ENCODE measurements at regions not wholly inside any gene's neighbourhood (a gene's known extent, or its start where the extent isn't known, plus 50 kb on each side); places are given as distances from the start of the nearest gene placed in this dataset.

DNA sequence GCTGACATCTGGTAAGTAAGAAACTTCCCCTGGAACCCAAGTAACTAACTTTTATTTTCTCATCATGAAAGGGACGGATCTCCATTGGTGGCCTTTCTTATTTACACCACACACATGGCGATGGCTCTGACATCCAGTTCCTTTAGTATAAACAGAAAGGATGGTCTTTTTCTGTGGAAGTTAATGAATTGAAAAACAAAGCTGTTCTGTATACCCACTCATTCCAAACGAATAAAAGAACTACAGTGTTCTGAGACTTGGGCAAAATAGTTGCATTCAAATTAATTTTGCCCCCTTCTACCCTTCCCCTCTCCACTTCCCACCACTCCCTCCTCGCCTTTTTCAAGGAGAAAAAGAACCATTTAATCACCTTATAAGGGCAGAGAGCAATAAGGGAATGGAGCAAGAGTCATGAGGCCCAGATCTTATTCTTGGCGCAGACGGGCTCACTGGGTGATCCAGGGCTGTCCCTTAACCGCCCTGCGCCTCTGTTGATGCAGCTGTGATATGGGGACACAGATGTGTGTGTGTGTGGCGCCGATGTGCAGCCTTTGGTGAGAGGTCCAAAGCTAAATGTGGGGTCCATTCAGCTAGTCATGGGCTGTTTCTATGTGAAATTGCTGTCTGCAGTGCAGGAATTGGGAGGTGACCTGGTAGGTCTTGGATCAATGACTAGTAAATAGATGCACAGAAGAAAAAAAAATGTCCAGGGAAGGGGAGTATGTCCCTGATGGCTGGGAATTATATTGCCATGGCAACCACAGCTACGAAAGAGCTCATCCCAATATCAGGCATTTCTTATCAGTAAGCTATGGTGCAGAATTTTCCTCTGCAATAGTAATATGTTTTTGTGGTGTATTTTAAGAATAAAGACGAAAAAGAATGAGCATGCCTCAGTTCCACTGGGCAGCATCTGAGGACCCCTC is 141.5 kb upstream of the ERCC6L2 start:
- DNase-seq (no peak), ATAC-seq (no peak)
- no peaks in the 10 kb centered on the region for H3K9me2 ChIP-seq (replicated peaks; ENCODE audit: low read length)
- H3K4me3 ChIP-seq (ENCODE audit: low read length) = no peak overlapping the region
- no peak overlapping the region for H2AFZ ChIP-seq (ENCODE audit: low read length)
- ChIA-PET CTCF (no interaction called here), POLR2A (ENCODE audit: unreplicated experiment) (no interaction called here)
- H3K4me2 ChIP-seq (ENCODE audit: low read length) = no peak overlapping the region
- no peaks in the 10 kb centered on the region for H3K79me2 ChIP-seq (ENCODE audit: low read length)
- no TSS peak for BruUV-seq (replicated peaks)
- no peaks in the 10 kb centered on the region for H3K27me3 ChIP-seq (ENCODE audit: low read length)
- TF ChIP-seq, protein P1, sequence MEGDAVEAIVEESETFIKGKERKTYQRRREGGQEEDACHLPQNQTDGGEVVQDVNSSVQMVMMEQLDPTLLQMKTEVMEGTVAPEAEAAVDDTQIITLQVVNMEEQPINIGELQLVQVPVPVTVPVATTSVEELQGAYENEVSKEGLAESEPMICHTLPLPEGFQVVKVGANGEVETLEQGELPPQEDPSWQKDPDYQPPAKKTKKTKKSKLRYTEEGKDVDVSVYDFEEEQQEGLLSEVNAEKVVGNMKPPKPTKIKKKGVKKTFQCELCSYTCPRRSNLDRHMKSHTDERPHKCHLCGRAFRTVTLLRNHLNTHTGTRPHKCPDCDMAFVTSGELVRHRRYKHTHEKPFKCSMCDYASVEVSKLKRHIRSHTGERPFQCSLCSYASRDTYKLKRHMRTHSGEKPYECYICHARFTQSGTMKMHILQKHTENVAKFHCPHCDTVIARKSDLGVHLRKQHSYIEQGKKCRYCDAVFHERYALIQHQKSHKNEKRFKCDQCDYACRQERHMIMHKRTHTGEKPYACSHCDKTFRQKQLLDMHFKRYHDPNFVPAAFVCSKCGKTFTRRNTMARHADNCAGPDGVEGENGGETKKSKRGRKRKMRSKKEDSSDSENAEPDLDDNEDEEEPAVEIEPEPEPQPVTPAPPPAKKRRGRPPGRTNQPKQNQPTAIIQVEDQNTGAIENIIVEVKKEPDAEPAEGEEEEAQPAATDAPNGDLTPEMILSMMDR (conservative IDR thresholded peaks at IDR 0.05; ENCODE audit: low read depth, low read length) = no peak
- TF ChIP-seq EZH2phosphoT487 (IDR thresholded peaks at IDR 0.05; ENCODE audit: borderline replicate concordance, low read length) (no peak), EZH2 (IDR thresholded peaks at IDR 0.05; ENCODE audit: low read length, unreplicated experiment) (no peak)
- no peaks in the 10 kb centered on the region for H3K36me3 ChIP-seq (ENCODE audit: low read depth, low read length)
- no peak overlapping the region for H3K9ac ChIP-seq (ENCODE audit: low read length)
- H3K4me1 ChIP-seq (ENCODE audit: insufficient read depth, low read length) = no peaks in the 10 kb centered on the region
- intact Hi-C loops (cut with micrococcal nuclease) = no loop called here
- H3K9me3 ChIP-seq (ENCODE audit: low read length) = no peaks in the 10 kb centered on the region
- no peaks in the 10 kb centered on the region for H4K20me1 ChIP-seq (ENCODE audit: low read length)
- H3F3A ChIP-seq (ENCODE audit: low read length, unreplicated experiment) = no peaks in the 10 kb centered on the region
- no peak overlapping the region for H3K27ac ChIP-seq (ENCODE audit: low read length)

DNA sequence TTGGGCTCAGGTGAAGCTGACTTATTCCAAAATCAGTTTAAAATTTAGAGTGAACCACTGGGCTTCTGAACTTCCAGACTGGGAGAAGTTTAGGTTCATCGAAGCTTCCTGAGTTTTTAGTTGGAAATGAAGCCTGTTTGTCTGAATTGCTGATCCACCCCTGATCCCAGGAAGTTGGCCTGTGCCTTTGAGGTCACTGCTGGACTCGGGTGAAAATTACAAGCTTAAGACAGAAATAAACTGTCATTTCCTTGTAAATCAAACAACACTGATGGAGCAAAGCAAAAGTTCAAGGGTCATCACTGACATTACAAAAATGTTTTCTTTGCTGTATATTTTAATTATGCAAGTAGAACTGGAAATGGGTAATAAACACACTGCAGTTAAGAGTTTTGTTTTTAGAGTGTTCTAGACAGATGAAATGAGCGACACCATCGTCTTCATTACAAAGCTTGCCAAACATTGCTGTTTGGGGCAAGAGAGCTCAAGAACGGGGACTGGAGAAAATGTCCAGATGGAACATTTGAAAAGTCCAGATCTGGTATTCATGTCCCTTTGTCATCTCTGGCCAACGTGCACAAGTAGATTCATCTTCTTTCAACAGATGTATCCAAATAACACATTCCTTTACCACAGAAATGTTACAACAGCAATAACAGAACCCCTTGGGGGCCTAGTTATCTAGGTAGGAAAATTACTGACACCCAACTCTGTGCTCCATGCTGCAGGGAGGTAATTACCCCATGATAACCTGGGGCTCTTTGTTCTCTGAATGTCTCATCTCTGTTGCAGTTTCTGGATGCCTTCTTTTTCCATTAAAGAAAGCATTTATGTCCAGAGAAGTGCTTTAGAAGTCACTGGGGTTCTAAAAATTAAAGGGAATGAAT is 142.4 kb upstream of the ERCC6L2 start:
- H3K79me2 ChIP-seq (ENCODE audit: low read length) = no peaks in the 10 kb centered on the region
- H3K4me1 ChIP-seq (ENCODE audit: insufficient read depth, low read length) = no peaks in the 10 kb centered on the region
- TF ChIP-seq EZH2phosphoT487 (IDR thresholded peaks at IDR 0.05; ENCODE audit: borderline replicate concordance, low read length) (no peak), EZH2 (IDR thresholded peaks at IDR 0.05; ENCODE audit: low read length, unreplicated experiment) (no peak)
- TF ChIP-seq, protein P1 (conservative IDR thresholded peaks at IDR 0.05; ENCODE audit: low read depth, low read length) = no peak
- H4K20me1 ChIP-seq (ENCODE audit: low read length) = no peaks in the 10 kb centered on the region
- H3K9me3 ChIP-seq (ENCODE audit: low read length) = no peaks in the 10 kb centered on the region
- H3K27ac ChIP-seq (ENCODE audit: low read length) = no peak overlapping the region
- ChIA-PET POLR2A (ENCODE audit: unreplicated experiment) (no interaction called here), CTCF (no interaction called here)
- H2AFZ ChIP-seq (ENCODE audit: low read length) = no peak overlapping the region
- H3K36me3 ChIP-seq (ENCODE audit: low read depth, low read length) = no peaks in the 10 kb centered on the region
- no peak for DNase-seq
- no peak overlapping the region for H3K9ac ChIP-seq (ENCODE audit: low read length)
- BruUV-seq (replicated peaks) = no TSS peak
- H3K4me3 ChIP-seq (ENCODE audit: low read length) = no peak overlapping the region
- ATAC-seq = no peak
- no peaks in the 10 kb centered on the region for H3K9me2 ChIP-seq (replicated peaks; ENCODE audit: low read length)
- H3K27me3 ChIP-seq (ENCODE audit: low read length) = no peaks in the 10 kb centered on the region
- no peaks in the 10 kb centered on the region for H3F3A ChIP-seq (ENCODE audit: low read length, unreplicated experiment)
- intact Hi-C loops (cut with micrococcal nuclease) = no loop called here
- no peak overlapping the region for H3K4me2 ChIP-seq (ENCODE audit: low read length)

Measured in PC-3 (cell line).